ENCODE measurements at regions not wholly inside any gene's neighbourhood (a gene's known extent, or its start where the extent isn't known, plus 50 kb on each side); places are given as distances from the start of the nearest gene placed in this dataset.

DNA sequence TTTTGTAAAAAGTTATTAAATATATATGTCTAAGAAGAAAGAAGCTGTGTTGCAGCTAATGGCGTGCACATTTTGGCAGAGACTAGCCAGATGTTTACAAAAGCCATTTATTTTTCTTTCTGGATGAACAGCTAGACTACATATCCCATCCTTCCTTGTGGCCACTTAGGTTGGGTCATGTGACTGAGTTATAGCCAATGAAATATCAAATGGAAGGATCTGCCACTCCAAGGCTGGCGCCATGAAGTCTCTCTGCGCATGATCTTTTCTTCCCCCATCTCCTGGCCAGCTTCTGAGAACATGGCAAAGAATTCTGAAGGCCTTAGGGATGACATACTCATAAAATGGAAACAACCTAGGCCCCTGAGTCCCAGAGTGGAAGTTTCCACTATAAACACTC lies 244.2 kb upstream of the DAB2 start:
- H4K8ac ChIP-seq (replicated peaks; ENCODE audit: insufficient read length, low read depth, low read length), result no peak overlapping the region
- H3K56ac ChIP-seq (ENCODE audit: insufficient read length, low read depth, low read length), result no peak overlapping the region
- no peak overlapping the region for H2BK5ac ChIP-seq (ENCODE audit: insufficient read length, low read length)
- H3K79me2 ChIP-seq (ENCODE audit: insufficient read depth, low read length), result no peaks in the 10 kb centered on the region
- no peaks in the 10 kb centered on the region for H4K20me1 ChIP-seq (ENCODE audit: control insufficient read depth, insufficient read depth, insufficient read length)
- H3K79me1 ChIP-seq (ENCODE audit: insufficient read depth, low read depth, low read length, poor library complexity, severe bottlenecking), result no peaks in the 10 kb centered on the region
- H3K27ac ChIP-seq (ENCODE audit: insufficient read length, low read depth, low read length), result no peak overlapping the region
- no peak overlapping the region for H2BK12ac ChIP-seq (ENCODE audit: insufficient read length, low read depth, low read length)
- H2BK20ac ChIP-seq (ENCODE audit: low read depth, low read length, poor library complexity, severe bottlenecking), result no peak overlapping the region
- H2AFZ ChIP-seq (ENCODE audit: low read length), result no peak overlapping the region
- H3K23me2 ChIP-seq (ENCODE audit: insufficient read length, low read depth, low read length, poor library complexity, severe bottlenecking), result no peaks in the 10 kb centered on the region
- no peak overlapping the region for H4K91ac ChIP-seq (ENCODE audit: insufficient read length, low read depth, low read length)
- no CpG with 5 or more reads among the region's 3 CpGs for WGBS (ENCODE audit: extremely low coverage, insufficient read length, low lambda C conversion rate)
- H3K9me3 ChIP-seq (ENCODE audit: control insufficient read depth, low read depth, low read length), result no peaks in the 10 kb centered on the region
- H3K18ac ChIP-seq (ENCODE audit: insufficient read length, low read depth, low read length), result no peak overlapping the region
- no peaks in the 10 kb centered on the region for H3K4me1 ChIP-seq (ENCODE audit: insufficient read depth, low read length)
- H2BK120ac ChIP-seq (ENCODE audit: low read depth, low read length, poor library complexity, severe bottlenecking), result no peak overlapping the region
- Mint-ChIP-seq H3K36me3 (ENCODE audit: insufficient read depth in 1 of 3, low read depth in 3 of 3) (peaks cover 0 to 13% (median 4%) of the 10 kb centered on the region in 3 experiments; a peak in 4 of 7 replicates), H3K9me3 (peaks cover 4 to 14% of the 10 kb centered on the region in 2 experiments; a peak in 2 of 5 replicates), H3K27me3 (ENCODE audit: low read depth) (peaks cover 2% of the 10 kb centered on the region; the same call in 1 of the 2 replicates), H3K4me3 (no peak overlapping the region), H3K27ac (no peak overlapping the region), H3K4me1 (peaks cover 12 to 15% of the 10 kb centered on the region in 2 experiments)
- H3K14ac ChIP-seq (ENCODE audit: insufficient read depth, low read length), result no peak overlapping the region
- H3T11ph ChIP-seq (ENCODE audit: low read length), result no peak overlapping the region
- no peak overlapping the region for H3K4ac ChIP-seq (ENCODE audit: low read depth, low read length)
- no peak overlapping the region for H3K9ac ChIP-seq (ENCODE audit: extremely low read depth, insufficient read length, low read length)
- H3K27me3 ChIP-seq (ENCODE audit: insufficient read depth, low read length), result no peaks in the 10 kb centered on the region
- TF ChIP-seq, protein P1, sequence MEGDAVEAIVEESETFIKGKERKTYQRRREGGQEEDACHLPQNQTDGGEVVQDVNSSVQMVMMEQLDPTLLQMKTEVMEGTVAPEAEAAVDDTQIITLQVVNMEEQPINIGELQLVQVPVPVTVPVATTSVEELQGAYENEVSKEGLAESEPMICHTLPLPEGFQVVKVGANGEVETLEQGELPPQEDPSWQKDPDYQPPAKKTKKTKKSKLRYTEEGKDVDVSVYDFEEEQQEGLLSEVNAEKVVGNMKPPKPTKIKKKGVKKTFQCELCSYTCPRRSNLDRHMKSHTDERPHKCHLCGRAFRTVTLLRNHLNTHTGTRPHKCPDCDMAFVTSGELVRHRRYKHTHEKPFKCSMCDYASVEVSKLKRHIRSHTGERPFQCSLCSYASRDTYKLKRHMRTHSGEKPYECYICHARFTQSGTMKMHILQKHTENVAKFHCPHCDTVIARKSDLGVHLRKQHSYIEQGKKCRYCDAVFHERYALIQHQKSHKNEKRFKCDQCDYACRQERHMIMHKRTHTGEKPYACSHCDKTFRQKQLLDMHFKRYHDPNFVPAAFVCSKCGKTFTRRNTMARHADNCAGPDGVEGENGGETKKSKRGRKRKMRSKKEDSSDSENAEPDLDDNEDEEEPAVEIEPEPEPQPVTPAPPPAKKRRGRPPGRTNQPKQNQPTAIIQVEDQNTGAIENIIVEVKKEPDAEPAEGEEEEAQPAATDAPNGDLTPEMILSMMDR (conservative IDR thresholded peaks at IDR 0.05), result no peak
- no peak for DNase-seq
- H2AK5ac ChIP-seq (ENCODE audit: insufficient read length, low read length), result no peak overlapping the region
- no peak overlapping the region for H2BK15ac ChIP-seq (ENCODE audit: low read depth, low read length)
- H3K4me2 ChIP-seq (ENCODE audit: insufficient read depth, insufficient read length, low read length), result no peak overlapping the region
- H4K5ac ChIP-seq (ENCODE audit: insufficient read length, low read depth, low read length), result no peak overlapping the region
- H3K23ac ChIP-seq (ENCODE audit: insufficient read length, low read depth, low read length), result no peak overlapping the region

Measured in H9 (cell line).